HPDE6-E6E7 (cell line): ENCODE measurements at regions not wholly inside any gene's neighbourhood (a gene's known extent, or its start where the extent isn't known, plus 50 kb on each side); places are given as distances from the start of the nearest gene placed in this dataset.

ENCODE experiments used
- DNase-seq: peaks from one replicate; pipeline ENCODE4 v3.0.0; 2011; ENCODE audit warnings: missing footprints; ENCODE audit errors: extremely low spot score

GRCh38 chr13:111475488-111475887 is 155.0 kb downstream of the TEX29 start:
- no peak for DNase-seq

- DNase-seq, result no peak
These were observed 155.8 kb downstream of the TEX29 start for GRCh38 chr13:111476197-111476596.

- no peak for DNase-seq
These were observed 159.0 kb downstream of the TEX29 start for GRCh38 chr13:111479412-111479811.

GRCh38 chr13:111480503-111480902 is 160.1 kb downstream of the TEX29 start:
- DNase-seq, result no peak

- DNase-seq, result no peak
These were observed 160.5 kb downstream of the TEX29 start for GRCh38 chr13:111480976-111481375.

GRCh38 chr13:111482126-111482525 is 161.7 kb downstream of the TEX29 start:
- no peak for DNase-seq

- DNase-seq, result no peak
These were observed 162.6 kb downstream of the TEX29 start for GRCh38 chr13:111482806-111483620.

- DNase-seq, result no peak
These were observed 163.2 kb downstream of the TEX29 start for GRCh38 chr13:111483621-111483987.

- DNase-seq, result no peak
These were observed 163.9 kb downstream of the TEX29 start for GRCh38 chr13:111484141-111484925.

- no peak for DNase-seq
These were observed 164.5 kb downstream of the TEX29 start for GRCh38 chr13:111484959-111485358.

GRCh38 chr13:111485491-111486250 is 165.2 kb downstream of the TEX29 start:
- DNase-seq, result no peak

- no peak for DNase-seq
These were observed 165.9 kb downstream of the TEX29 start for GRCh38 chr13:111486331-111486730.

- DNase-seq, result no peak
These were observed 166.4 kb downstream of the TEX29 start for GRCh38 chr13:111486801-111487200.

- DNase-seq, result no peak
These were observed 168.2 kb downstream of the TEX29 start for GRCh38 chr13:111488486-111489132.

- no peak for DNase-seq
These were observed 168.9 kb downstream of the TEX29 start for GRCh38 chr13:111489301-111489700.

- no peak for DNase-seq
These were observed 170.2 kb downstream of the TEX29 start for GRCh38 chr13:111490611-111491010.

- DNase-seq, result no peak
These were observed 170.6 kb downstream of the TEX29 start for GRCh38 chr13:111491021-111491420.

GRCh38 chr13:111491659-111492058 is 171.2 kb downstream of the TEX29 start:
- DNase-seq, result no peak

- DNase-seq, result no peak
These were observed 172.0 kb downstream of the TEX29 start for GRCh38 chr13:111492341-111492950.

GRCh38 chr13:111492958-111493357 is 172.5 kb downstream of the TEX29 start:
- no peak for DNase-seq

- DNase-seq, result no peak
These were observed 173.0 kb downstream of the TEX29 start for GRCh38 chr13:111493468-111493867.
